Erythroblast (primary cell): ENCODE measurements at regions not wholly inside any gene's neighbourhood (a gene's known extent, or its start where the extent isn't known, plus 50 kb on each side); places are given as distances from the start of the nearest gene placed in this dataset.

ENCODE experiments used
- GATA1 ChIP-seq: IDR thresholded peaks from 2 replicates; pipeline ENCODE4 v1.6.1; 2011; ENCODE audit warnings: low read depth, mild to moderate bottlenecking, control low read depth, low read length, moderate library complexity
- POLR2A ChIP-seq: IDR thresholded peaks from 2 replicates; pipeline ENCODE4 v1.6.1; 2011; ENCODE audit warnings: mild to moderate bottlenecking, low read length

DNA sequence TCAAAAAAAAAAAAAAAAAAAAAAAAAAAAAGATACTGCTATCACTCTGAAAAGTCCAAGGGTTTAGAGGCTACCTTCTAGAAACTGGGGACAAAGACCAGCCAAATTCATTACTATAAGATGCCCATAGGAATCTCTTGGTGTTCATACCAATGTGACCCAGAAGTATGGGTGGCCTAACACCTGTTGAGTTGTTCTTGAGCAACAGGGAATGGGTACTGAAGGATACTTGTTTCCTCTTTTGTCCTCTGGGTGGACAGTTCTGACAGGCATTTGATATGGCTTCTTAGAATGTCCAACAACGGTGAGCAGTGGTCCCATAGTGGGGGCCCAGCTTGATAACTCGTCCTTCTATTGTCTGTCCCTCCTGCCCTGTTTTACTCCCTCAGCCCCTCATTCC, 141.4 kb upstream of the PLEKHM1 start:
- TF ChIP-seq POLR2A (no peak), GATA1 (no peak)
